H9 (cell line): ENCODE measurements at regions not wholly inside any gene's neighbourhood (a gene's known extent, or its start where the extent isn't known, plus 50 kb on each side); places are given as distances from the start of the nearest gene placed in this dataset.

Experiments used
- DNase-seq: peaks from one replicate; pipeline ENCODE4 v3.0.0-alpha.2; 2017
- H2AFZ ChIP-seq: one replicate; pipeline ENCODE4 v1.6.1; 2013; ENCODE audit warnings: mild to moderate bottlenecking, low read length, control low read depth, moderate library complexity
- H2AK5ac ChIP-seq: 2 replicates; pipeline ENCODE4 v1.6.1; 2013; ENCODE audit warnings: low read length, control low read depth, mixed read lengths; ENCODE audit not compliant: insufficient read length
- H2BK120ac ChIP-seq: one replicate; pipeline ENCODE4 v1.6.1; 2013; ENCODE audit warnings: low read depth, mild to moderate bottlenecking, low read length, control low read depth, inconsistent platforms; ENCODE audit not compliant: poor library complexity, severe bottlenecking
- H2BK12ac ChIP-seq: 2 replicates; pipeline ENCODE4 v1.6.1; 2013; ENCODE audit warnings: low read length, control low read depth, mixed read lengths, low read depth; ENCODE audit not compliant: insufficient read length
- H2BK15ac ChIP-seq: 2 replicates; pipeline ENCODE4 v1.6.1; 2013; ENCODE audit warnings: low read depth, low read length, control low read depth
- H2BK20ac ChIP-seq: one replicate; pipeline ENCODE4 v1.6.1; 2013; ENCODE audit warnings: low read depth, mild to moderate bottlenecking, low read length, control low read depth, inconsistent platforms; ENCODE audit not compliant: poor library complexity, severe bottlenecking
- H2BK5ac ChIP-seq: 2 replicates; pipeline ENCODE4 v1.6.1; 2013; ENCODE audit warnings: low read length, control low read depth, mixed read lengths; ENCODE audit not compliant: insufficient read length
- H3K14ac ChIP-seq: 2 replicates; pipeline ENCODE4 v1.6.1; 2013; ENCODE audit warnings: low read length, control low read depth; ENCODE audit not compliant: insufficient read depth
- H3K18ac ChIP-seq: 2 replicates; pipeline ENCODE4 v1.6.1; 2013; ENCODE audit warnings: low read depth, mild to moderate bottlenecking, mixed read lengths, low read length, control low read depth; ENCODE audit not compliant: insufficient read length
- H3K23ac ChIP-seq: 2 replicates; pipeline ENCODE4 v1.6.1; 2013; ENCODE audit warnings: low read length, control low read depth, mixed read lengths, low read depth; ENCODE audit not compliant: insufficient read length
- H3K23me2 ChIP-seq: 2 replicates; pipeline ENCODE4 v1.6.1; 2013; ENCODE audit warnings: low read depth, mild to moderate bottlenecking, mixed read lengths, low read length, control low read depth; ENCODE audit not compliant: insufficient read length, poor library complexity, severe bottlenecking
- H3K27ac ChIP-seq: 2 replicates; pipeline ENCODE4 v1.5.1; 2013; ENCODE audit warnings: low read length, control low read depth, mixed read lengths, low read depth; ENCODE audit not compliant: insufficient read length
- H3K27me3 ChIP-seq: 2 replicates; pipeline ENCODE4 v1.6.1; 2013; ENCODE audit warnings: low read length, control low read depth, inconsistent platforms; ENCODE audit not compliant: insufficient read depth
- H3K4ac ChIP-seq: 2 replicates; pipeline ENCODE4 v1.6.1; 2013; ENCODE audit warnings: low read depth, mild to moderate bottlenecking, control low read depth, inconsistent platforms, low read length, moderate library complexity
- H3K4me1 ChIP-seq: 2 replicates; pipeline ENCODE4 v1.6.1; 2013; ENCODE audit warnings: low read length, control low read depth, inconsistent platforms; ENCODE audit not compliant: insufficient read depth
- H3K4me2 ChIP-seq: 2 replicates; pipeline ENCODE4 v1.6.1; 2013; ENCODE audit warnings: low read length, control low read depth, mixed read lengths; ENCODE audit not compliant: insufficient read length, insufficient read depth
- H3K56ac ChIP-seq: 2 replicates; pipeline ENCODE4 v1.6.1; 2013; ENCODE audit warnings: low read depth, mild to moderate bottlenecking, mixed read lengths, low read length, control low read depth; ENCODE audit not compliant: insufficient read length
- H3K79me1 ChIP-seq: 2 replicates; pipeline ENCODE4 v1.6.1; 2013; ENCODE audit warnings: low read depth, mild to moderate bottlenecking, moderate library complexity, low read length, control low read depth, inconsistent platforms; ENCODE audit not compliant: insufficient read depth, poor library complexity, severe bottlenecking
- H3K79me2 ChIP-seq: 2 replicates; pipeline ENCODE4 v1.6.1; 2013; ENCODE audit warnings: low read length, control low read depth, inconsistent platforms; ENCODE audit not compliant: insufficient read depth
- H3K9ac ChIP-seq: 2 replicates; pipeline ENCODE4 v1.6.1; 2013; ENCODE audit warnings: low read length, control low read depth, mixed read lengths; ENCODE audit not compliant: insufficient read length; ENCODE audit errors: extremely low read depth
- H3K9me3 ChIP-seq: one replicate; pipeline ENCODE4 v1.6.1; 2013; ENCODE audit warnings: low read depth, low read length, inconsistent platforms; ENCODE audit not compliant: control insufficient read depth
- H3T11ph ChIP-seq: one replicate; pipeline ENCODE4 v1.6.1; 2013; ENCODE audit warnings: mild to moderate bottlenecking, low read length, control low read depth, inconsistent platforms
- H4K20me1 ChIP-seq: one replicate; pipeline ENCODE4 v1.6.1; 2013; ENCODE audit not compliant: control insufficient read depth, insufficient read length, insufficient read depth
- H4K5ac ChIP-seq: 2 replicates; pipeline ENCODE4 v1.6.1; 2013; ENCODE audit warnings: low read depth, mild to moderate bottlenecking, mixed read lengths, low read length, control low read depth; ENCODE audit not compliant: insufficient read length
- H4K8ac ChIP-seq: replicated peaks from 2 replicates; pipeline ENCODE4 v1.6.1; 2013; ENCODE audit warnings: low read length, control low read depth, mixed read lengths, low read depth; ENCODE audit not compliant: insufficient read length
- H4K91ac ChIP-seq: 2 replicates; pipeline ENCODE4 v1.6.1; 2013; ENCODE audit warnings: low read depth, mild to moderate bottlenecking, moderate library complexity, mixed read lengths, low read length, control low read depth; ENCODE audit not compliant: insufficient read length
- H3K27ac Mint-ChIP-seq, 3 experiments: 2 replicates in 2 of 3; 3 replicates in 1 of 3; pipeline ENCODE4 v1.8.0; 2020 to 2021; ENCODE audit warnings: mixed read lengths in 3 of 3, mild to moderate bottlenecking in 1 of 3, moderate library complexity in 1 of 3
- H3K27me3 Mint-ChIP-seq: 2 replicates; pipeline ENCODE4 v1.8.0; 2021; ENCODE audit warnings: low read depth, mild to moderate bottlenecking, moderate library complexity, mixed read lengths
- H3K36me3 Mint-ChIP-seq, 3 experiments: 2 replicates in 2 of 3; 3 replicates in 1 of 3; pipeline ENCODE4 v1.8.0; 2020 to 2021; ENCODE audit warnings: low read depth in 3 of 3, mixed read lengths in 3 of 3; ENCODE audit not compliant: insufficient read depth in 1 of 3
- H3K4me1 Mint-ChIP-seq, 2 experiments: 2 replicates each; pipeline ENCODE4 v1.8.0; 2020; ENCODE audit warnings: mixed read lengths in 2 of 2
- H3K4me3 Mint-ChIP-seq, 2 experiments: 2 replicates in 1 of 2; 3 replicates in 1 of 2; pipeline ENCODE4 v1.8.0; 2020 to 2021; ENCODE audit warnings: mild to moderate bottlenecking in 2 of 2, mixed read lengths in 2 of 2, moderate library complexity in 1 of 2
- H3K9me3 Mint-ChIP-seq, 2 experiments: 2 replicates in 1 of 2; 3 replicates in 1 of 2; pipeline ENCODE4 v1.8.0; 2020; ENCODE audit warnings: mild to moderate bottlenecking in 2 of 2, mixed read lengths in 2 of 2, moderate library complexity in 1 of 2
- whole genome bisulfite sequencing: extraction: QIAGEN DNeasy Blood & Tissue Kit; methylation state at CpG from one replicate; pipeline ENCODE4 v1.1.7; 2013; ENCODE audit warnings: missing lambda C conversion rate, low lambda C conversion rate, mixed read lengths; ENCODE audit not compliant: insufficient read length; ENCODE audit errors: extremely low coverage; 5-methylcytosine and 5-hydroxymethylcytosine counted together
- TF ChIP-seq, protein P1 (sequence below): fragments of 200-600 bp; sonication (generic); conservative IDR thresholded peaks from 3 replicates; pipeline ENCODE4 v1.8.0; 2021; ENCODE audit warnings: antibody characterized with exemption, mild to moderate bottlenecking

- Mint-ChIP-seq H3K36me3 (no peaks in the 10 kb centered on the region), H3K27ac (no peak overlapping the region), H3K27me3 (no peaks in the 10 kb centered on the region), H3K4me1 (no peaks in the 10 kb centered on the region), H3K9me3 (no peaks in the 10 kb centered on the region; a peak in 2 of 5 replicates), H3K4me3 (no peak overlapping the region)
- Histone ChIP-seq H2AFZ (no peak overlapping the region), H3K18ac (no peak overlapping the region), H3K27me3 (no peaks in the 10 kb centered on the region), H3K9me3 (no peaks in the 10 kb centered on the region), H4K5ac (no peak overlapping the region), H4K91ac (no peak overlapping the region), H2BK15ac (no peak overlapping the region), H2BK5ac (no peak overlapping the region), H3K56ac (no peak overlapping the region), H3K4me1 (no peaks in the 10 kb centered on the region), H2BK120ac (no peak overlapping the region), H3K23ac (no peak overlapping the region), H3K79me2 (no peaks in the 10 kb centered on the region), H3K79me1 (no peaks in the 10 kb centered on the region), H3K27ac (no peak overlapping the region), H2BK20ac (no peak overlapping the region), H2AK5ac (no peak overlapping the region), H3K4ac (no peak overlapping the region), H4K8ac (no peak overlapping the region), H3K14ac (no peak overlapping the region), H3K4me2 (no peak overlapping the region), H4K20me1 (no peaks in the 10 kb centered on the region), H3K23me2 (no peaks in the 10 kb centered on the region), H3T11ph (no peak overlapping the region), H2BK12ac (no peak overlapping the region), H3K9ac (no peak overlapping the region)
- no peak for DNase-seq
- TF ChIP-seq, protein P1, sequence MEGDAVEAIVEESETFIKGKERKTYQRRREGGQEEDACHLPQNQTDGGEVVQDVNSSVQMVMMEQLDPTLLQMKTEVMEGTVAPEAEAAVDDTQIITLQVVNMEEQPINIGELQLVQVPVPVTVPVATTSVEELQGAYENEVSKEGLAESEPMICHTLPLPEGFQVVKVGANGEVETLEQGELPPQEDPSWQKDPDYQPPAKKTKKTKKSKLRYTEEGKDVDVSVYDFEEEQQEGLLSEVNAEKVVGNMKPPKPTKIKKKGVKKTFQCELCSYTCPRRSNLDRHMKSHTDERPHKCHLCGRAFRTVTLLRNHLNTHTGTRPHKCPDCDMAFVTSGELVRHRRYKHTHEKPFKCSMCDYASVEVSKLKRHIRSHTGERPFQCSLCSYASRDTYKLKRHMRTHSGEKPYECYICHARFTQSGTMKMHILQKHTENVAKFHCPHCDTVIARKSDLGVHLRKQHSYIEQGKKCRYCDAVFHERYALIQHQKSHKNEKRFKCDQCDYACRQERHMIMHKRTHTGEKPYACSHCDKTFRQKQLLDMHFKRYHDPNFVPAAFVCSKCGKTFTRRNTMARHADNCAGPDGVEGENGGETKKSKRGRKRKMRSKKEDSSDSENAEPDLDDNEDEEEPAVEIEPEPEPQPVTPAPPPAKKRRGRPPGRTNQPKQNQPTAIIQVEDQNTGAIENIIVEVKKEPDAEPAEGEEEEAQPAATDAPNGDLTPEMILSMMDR, result no peak
- WGBS, result no CpG with 5 or more reads among the region's 2 CpGs
These were observed 110.7 kb upstream of the SPRY2 start for GRCh38 chr13:80451641-80452040.
